Embryonic facial prominence (tissue), 1 donor: ENCODE measurements at regions not wholly inside any gene's neighbourhood (a gene's known extent, or its start where the extent isn't known, plus 50 kb on each side); places are given as distances from the start of the nearest gene placed in this dataset.

Experiments used
- DNase-seq: peaks from one replicate; pipeline ENCODE4 v3.0.0-alpha.2; 2016; ENCODE audit errors: extremely low spot score

GRCh38 chr2:225340923-225341322, 58.6 kb upstream of the NYAP2 start:
- no peak for DNase-seq

- no peak for DNase-seq
These were observed 62.3 kb upstream of the NYAP2 start for GRCh38 chr2:225337183-225337582.

DNA sequence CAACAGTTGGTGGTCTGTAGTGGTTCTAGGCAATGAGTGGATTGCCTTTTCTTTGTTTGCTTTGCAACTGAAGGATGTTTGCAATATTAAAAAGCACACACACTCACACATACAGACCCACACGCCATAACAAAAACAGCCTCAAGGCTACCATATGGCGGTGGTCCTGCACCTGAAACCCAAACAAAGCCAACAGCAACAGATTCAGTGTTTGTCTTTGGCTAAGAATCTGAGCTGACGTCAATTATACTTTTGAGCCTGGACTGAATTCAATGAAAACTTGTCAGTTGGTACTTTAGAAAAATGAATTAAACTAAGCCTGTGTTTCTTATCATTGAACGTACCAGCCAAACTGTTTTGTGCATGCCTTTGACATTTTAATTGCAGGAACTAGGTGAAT, 65.0 kb upstream of the NYAP2 start:
- peak; percentile 14 for DNase-seq

GRCh38 chr2:225328192-225328591, 71.3 kb upstream of the NYAP2 start:
- DNase-seq, result no peak

- no peak for DNase-seq
These were observed 72.5 kb upstream of the NYAP2 start for GRCh38 chr2:225326969-225327368.

DNA sequence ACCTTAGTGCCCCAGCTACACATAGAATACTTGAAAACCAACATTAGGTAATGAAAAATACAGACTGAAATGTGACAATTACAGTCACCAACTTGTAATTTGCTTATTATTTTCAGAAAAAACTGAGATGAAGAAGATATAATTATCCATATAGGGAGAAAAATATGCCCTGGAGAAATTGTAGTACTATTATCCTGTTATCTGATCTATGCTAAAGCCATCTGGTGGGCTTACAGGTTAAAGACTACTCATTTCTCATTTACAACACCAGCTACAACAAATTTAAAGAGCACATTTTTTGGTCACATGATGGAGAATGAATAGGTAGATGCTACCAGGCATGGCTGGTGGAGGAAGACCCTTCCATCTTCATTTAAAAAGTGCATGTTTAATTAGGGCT, 79.6 kb upstream of the NYAP2 start:
- no peak for DNase-seq

- no peak for DNase-seq
These were observed 81.1 kb upstream of the NYAP2 start for GRCh38 chr2:225318440-225318839.

DNA sequence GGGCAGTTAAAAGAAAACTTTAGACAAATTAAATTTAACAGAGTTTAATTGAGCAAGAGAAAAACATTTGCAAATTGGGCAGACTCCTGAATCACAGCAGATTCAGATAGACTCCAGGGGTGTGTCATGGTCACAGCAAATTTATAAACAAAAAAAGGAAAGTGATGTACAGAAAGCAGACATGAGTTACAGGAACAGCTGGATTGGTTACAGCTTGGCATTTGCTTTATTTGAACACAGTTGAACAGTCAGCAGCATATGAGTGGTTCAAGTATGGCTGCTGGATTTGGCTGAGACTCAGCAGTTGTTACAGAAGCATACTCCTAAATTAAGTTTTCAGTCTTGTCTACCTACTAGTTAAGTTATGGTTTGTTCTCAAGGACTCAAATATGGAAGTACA, 82.3 kb upstream of the NYAP2 start:
- no peak for DNase-seq

- no peak for DNase-seq
These were observed 88.8 kb upstream of the NYAP2 start for GRCh38 chr2:225310745-225311144.

DNA sequence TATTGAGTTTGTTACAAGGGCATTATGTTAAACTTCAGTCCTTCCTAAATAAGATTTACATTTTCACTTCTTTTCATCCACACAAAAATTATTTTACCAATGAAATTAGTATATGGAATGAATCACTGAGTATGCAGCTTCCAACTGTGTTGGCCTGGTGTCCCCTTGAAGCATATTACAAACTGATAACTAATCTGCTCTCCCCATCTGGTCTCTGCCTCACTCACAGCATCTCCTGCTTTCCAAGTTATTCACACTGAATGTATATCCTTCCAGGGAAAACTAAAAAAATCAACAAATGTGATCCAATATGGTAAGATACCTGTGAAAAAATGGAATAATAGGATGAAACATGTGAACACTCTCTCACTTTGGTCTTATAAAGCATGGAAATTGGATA, 90.0 kb upstream of the NYAP2 start:
- no peak for DNase-seq

GRCh38 chr2:225296951-225297350, 102.6 kb upstream of the NYAP2 start:
- DNase-seq, result no peak

- no peak for DNase-seq
These were observed 104.4 kb upstream of the NYAP2 start for GRCh38 chr2:225295102-225295501.

- DNase-seq, result no peak
These were observed 105.9 kb upstream of the NYAP2 start for GRCh38 chr2:225293638-225294037.

GRCh38 chr2:225290757-225291400, 108.6 kb upstream of the NYAP2 start:
- no peak for DNase-seq

DNA sequence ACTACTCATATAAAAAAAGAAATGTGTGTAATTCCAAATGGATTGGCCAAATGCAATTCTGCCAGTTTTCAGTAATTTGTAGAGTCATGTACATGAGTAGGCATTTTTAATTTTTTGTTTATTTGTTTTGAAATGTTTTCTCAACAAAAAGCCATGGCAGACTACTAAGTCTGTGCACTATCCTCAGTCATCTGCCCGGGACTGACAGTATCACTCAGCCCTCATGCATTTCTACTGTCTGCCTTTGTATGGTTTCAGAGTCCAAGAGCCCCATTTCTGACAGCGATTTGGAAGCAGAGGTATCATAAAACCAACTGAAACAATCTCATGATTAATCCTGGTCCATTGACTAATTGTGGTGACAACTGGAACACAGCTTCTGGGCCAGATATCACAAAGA, 109.9 kb upstream of the NYAP2 start:
- DNase-seq, result no peak

- no peak for DNase-seq
These were observed 110.5 kb upstream of the NYAP2 start for GRCh38 chr2:225288986-225289385.

DNA sequence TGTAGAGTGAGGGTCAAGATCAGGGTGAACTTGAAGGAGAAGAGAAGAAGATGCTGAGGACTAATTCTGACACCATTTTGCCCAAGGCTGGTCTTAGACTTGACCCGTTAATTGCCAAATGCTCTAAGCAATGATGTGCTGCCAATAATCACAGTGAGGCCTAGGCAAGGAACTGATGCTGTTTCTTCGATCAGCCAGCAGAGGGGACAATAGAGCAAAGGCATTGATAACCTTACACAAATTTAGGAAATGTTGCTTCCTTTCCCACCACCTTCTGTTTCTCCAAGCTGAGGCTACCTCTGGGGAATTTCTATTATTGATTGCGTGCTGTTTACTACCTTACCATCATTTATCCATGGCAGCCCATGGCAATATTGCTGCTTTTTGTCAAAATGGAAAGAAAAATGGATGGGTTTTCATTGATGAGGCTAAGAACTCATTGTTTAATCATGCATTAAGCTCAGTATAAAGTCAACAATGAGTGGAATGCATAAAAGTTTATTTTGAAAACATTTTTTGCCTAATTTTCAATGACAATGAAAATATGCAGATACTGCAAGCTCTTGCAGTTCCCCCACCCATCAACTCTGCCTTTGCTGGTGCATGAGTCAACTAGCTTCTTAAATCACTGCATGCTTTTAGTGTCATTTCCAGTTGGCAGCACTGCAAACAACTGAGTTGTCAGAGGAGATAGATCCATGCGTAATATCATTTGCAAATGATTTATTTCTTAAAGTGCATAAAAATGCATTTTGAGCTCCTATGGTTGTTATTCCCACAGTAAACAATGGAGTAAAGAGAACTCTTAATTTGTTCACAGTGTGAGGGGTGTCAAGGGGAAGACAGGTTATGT, 116.4 kb upstream of the NYAP2 start:
- DNase-seq, result no peak

- no peak for DNase-seq
These were observed 123.3 kb upstream of the NYAP2 start for GRCh38 chr2:225276207-225276606.

- no peak for DNase-seq
These were observed 124.1 kb upstream of the NYAP2 start for GRCh38 chr2:225275443-225275842.

GRCh38 chr2:225274751-225275150, 124.8 kb upstream of the NYAP2 start:
- DNase-seq, result no peak

- DNase-seq, result no peak
These were observed 127.3 kb upstream of the NYAP2 start for GRCh38 chr2:225272173-225272572.

GRCh38 chr2:225270861-225271260, 128.6 kb upstream of the NYAP2 start:
- DNase-seq, result no peak

- DNase-seq, result no peak
These were observed 129.5 kb upstream of the NYAP2 start for GRCh38 chr2:225270053-225270452.
